ENCODE measurements at regions not wholly inside any gene's neighbourhood (a gene's known extent, or its start where the extent isn't known, plus 50 kb on each side); places are given as distances from the start of the nearest gene placed in this dataset.

- WGBS (ENCODE audit: insufficient coverage) = no CpG with 5 or more reads among the region's 5 CpGs
- Histone ChIP-seq H4K20me1 (ENCODE audit: control insufficient read depth, insufficient read depth, low read length, poor library complexity, severe bottlenecking) (no peaks in the 10 kb centered on the region), H3K4me2 (replicated peaks; ENCODE audit: low read depth, low read length, poor library complexity, severe bottlenecking) (no peak overlapping the region), H3K79me2 (ENCODE audit: control insufficient read depth, insufficient read depth, low read length) (no peaks in the 10 kb centered on the region), H3K27me3 (replicated peaks in 1 of 4; ENCODE audit: control extremely low read depth in 1 of 4, control insufficient read depth in 3 of 4, insufficient read depth in 4 of 4, low read length in 3 of 4) (no peaks in the 10 kb centered on the region), H3K36me3 (replicated peaks in 1 of 2; ENCODE audit: control extremely low read depth in 1 of 2, control insufficient read depth in 1 of 2, extremely low read depth in 1 of 2, insufficient read depth in 2 of 2, low read length in 1 of 2) (no peaks in the 10 kb centered on the region), H3K27ac (ENCODE audit: low read length in 2 of 2) (no peak overlapping the region), H3K9ac (ENCODE audit: low read length) (no peak overlapping the region), H3K4me1 (ENCODE audit: control insufficient read depth in 2 of 2, insufficient read depth in 2 of 2, low read length in 2 of 2) (no peaks in the 10 kb centered on the region), H3K4me3 (ENCODE audit: control extremely low read depth in 1 of 5, extremely low read depth in 1 of 5, insufficient read depth in 1 of 5, low read depth in 2 of 5, low read length in 4 of 5) (no peak overlapping the region), H2AFZ (ENCODE audit: insufficient read depth, low read depth, low read length, poor library complexity, severe bottlenecking) (no peak overlapping the region), H3K9me3 (ENCODE audit: control extremely low read depth in 1 of 3, control insufficient read depth in 2 of 3, insufficient read depth in 1 of 3, low read length in 2 of 3) (peaks cover 0 to 2% (median 0%) of the 10 kb centered on the region in 3 donors)
- ChIA-PET CTCF (no interaction called here), POLR2A (no interaction called here)
- DNase-seq = no peak
- no peaks in the 10 kb centered on the region for H3K4me1 Mint-ChIP-seq
- TF ChIP-seq EZH2 (IDR thresholded peaks at IDR 0.05; ENCODE audit: borderline replicate concordance, insufficient read depth, low read depth, low read length, poor library complexity, severe bottlenecking) (no peak), CTCF (IDR thresholded peaks at IDR 0.05) (no peak)
- H3K27ac Mint-ChIP-seq = no peak overlapping the region
- intact Hi-C loops (cut with micrococcal nuclease) = no loop called here
- H3K27me3 Mint-ChIP-seq = peaks cover 7% of the 10 kb centered on the region
- H3K9me3 Mint-ChIP-seq (ENCODE audit: insufficient read depth) = no peaks in the 10 kb centered on the region
- no peak for ATAC-seq (ENCODE audit: low read depth)
- H3K4me3 Mint-ChIP-seq = no peak overlapping the region
These were observed 201.0 kb downstream of the FGF9 start for GRCh38 chr13:21871919-21872318.

GRCh38 chr13:21872795-21873194, 201.9 kb downstream of the FGF9 start:
- H3K27me3 ChIP-seq (replicated peaks in 1 of 4; ENCODE audit: control extremely low read depth in 1 of 4, control insufficient read depth in 3 of 4, insufficient read depth in 4 of 4, low read length in 3 of 4) = no peaks in the 10 kb centered on the region
- ATAC-seq (ENCODE audit: low read depth) (no peak), DNase-seq (no peak)
- POLR2A ChIA-PET = no interaction called here
- Mint-ChIP-seq H3K4me1 (no peaks in the 10 kb centered on the region), H3K27me3 (peaks cover 7% of the 10 kb centered on the region), H3K4me3 (no peak overlapping the region), H3K9me3 (ENCODE audit: insufficient read depth) (no peaks in the 10 kb centered on the region), H3K27ac (no peak overlapping the region)
- no peaks in the 10 kb centered on the region for H3K79me2 ChIP-seq (ENCODE audit: control insufficient read depth, insufficient read depth, low read length)
- H3K36me3 ChIP-seq (replicated peaks in 1 of 2; ENCODE audit: control extremely low read depth in 1 of 2, control insufficient read depth in 1 of 2, extremely low read depth in 1 of 2, insufficient read depth in 2 of 2, low read length in 1 of 2) = no peaks in the 10 kb centered on the region
- no peaks in the 10 kb centered on the region for H4K20me1 ChIP-seq (ENCODE audit: control insufficient read depth, insufficient read depth, low read length, poor library complexity, severe bottlenecking)
- H3K4me3 ChIP-seq (ENCODE audit: control extremely low read depth in 1 of 5, extremely low read depth in 1 of 5, insufficient read depth in 1 of 5, low read depth in 2 of 5, low read length in 4 of 5) = no peak overlapping the region
- no peaks in the 10 kb centered on the region for H3K4me1 ChIP-seq (ENCODE audit: control insufficient read depth in 2 of 2, insufficient read depth in 2 of 2, low read length in 2 of 2)
- TF ChIP-seq CTCF (IDR thresholded peaks at IDR 0.05) (no peak), EZH2 (IDR thresholded peaks at IDR 0.05; ENCODE audit: borderline replicate concordance, insufficient read depth, low read depth, low read length, poor library complexity, severe bottlenecking) (no peak)
- no peak overlapping the region for H3K27ac ChIP-seq (ENCODE audit: low read length in 2 of 2)
- no peak overlapping the region for H3K9ac ChIP-seq (ENCODE audit: low read length)
- intact Hi-C loops (cut with micrococcal nuclease) = no loop called here
- no peak overlapping the region for H2AFZ ChIP-seq (ENCODE audit: insufficient read depth, low read depth, low read length, poor library complexity, severe bottlenecking)
- peaks cover 0 to 2% (median 0%) of the 10 kb centered on the region in 3 donors for H3K9me3 ChIP-seq (ENCODE audit: control extremely low read depth in 1 of 3, control insufficient read depth in 2 of 3, insufficient read depth in 1 of 3, low read length in 2 of 3)
- CTCF ChIA-PET = no interaction called here
- H3K4me2 ChIP-seq (replicated peaks; ENCODE audit: low read depth, low read length, poor library complexity, severe bottlenecking) = no peak overlapping the region
- WGBS (ENCODE audit: insufficient coverage) = 75% methylated on average over 4 of the region's 5 CpGs

Measured in B cell (primary cell).